Transverse colon (tissue), 4 donors: ENCODE measurements at regions not wholly inside any gene's neighbourhood (a gene's known extent, or its start where the extent isn't known, plus 50 kb on each side); places are given as distances from the start of the nearest gene placed in this dataset.

ENCODE experiments used
- CTCF ChIP-seq, 5 experiments: fragments of 200-600 bp in 3 of 5; fragments of 450-650 bp in 2 of 5; sonication (generic) in 3 of 5; IDR thresholded peaks; 1 replicate in 2 of 5; 2 replicates in 3 of 5; pipeline ENCODE4 v1.5.1; 2016 to 2017; ENCODE audit warnings: antibody characterized with exemption in 5 of 5, inconsistent platforms in 3 of 5, mild to moderate bottlenecking in 2 of 5, moderate library complexity in 1 of 5
- POLR2A ChIP-seq: fragments of 450-650 bp; IDR thresholded peaks from one replicate; pipeline ENCODE4 v1.6.1; 2016; ENCODE audit warnings: antibody characterized with exemption, mild to moderate bottlenecking, moderate library complexity
- POLR2AphosphoS5 ChIP-seq, 3 donors: sonication (generic); formaldehyde crosslinking; IDR thresholded peaks; one replicate each; pipeline ENCODE4 v1.6.1; 2016; ENCODE audit warnings: antibody characterized with exemption in 3 of 3

GRCh38 chr6:126143761-126144251, 157.5 kb downstream of the TRMT11 start:
- TF ChIP-seq CTCF (IDR thresholded peaks at IDR 0.05) (no peak), POLR2AphosphoS5 (IDR thresholded peaks at IDR 0.05) (no peak), POLR2A (no peak)
